HG02973 (cell line): ENCODE measurements at regions not wholly inside any gene's neighbourhood (a gene's known extent, or its start where the extent isn't known, plus 50 kb on each side); places are given as distances from the start of the nearest gene placed in this dataset.
"Not testable (repeated sequence)": the region's sequence is repeated elsewhere in the genome, so short reads cannot be mapped to it uniquely, and the experiment has no call there.

Source experiments
- ATAC-seq: cut with Tn5 transposase; IDR thresholded peaks from one replicate; pipeline ENCODE4 v1.9.1; 2021; ENCODE audit warnings: moderate library complexity; ENCODE audit not compliant: unreplicated experiment

DNA sequence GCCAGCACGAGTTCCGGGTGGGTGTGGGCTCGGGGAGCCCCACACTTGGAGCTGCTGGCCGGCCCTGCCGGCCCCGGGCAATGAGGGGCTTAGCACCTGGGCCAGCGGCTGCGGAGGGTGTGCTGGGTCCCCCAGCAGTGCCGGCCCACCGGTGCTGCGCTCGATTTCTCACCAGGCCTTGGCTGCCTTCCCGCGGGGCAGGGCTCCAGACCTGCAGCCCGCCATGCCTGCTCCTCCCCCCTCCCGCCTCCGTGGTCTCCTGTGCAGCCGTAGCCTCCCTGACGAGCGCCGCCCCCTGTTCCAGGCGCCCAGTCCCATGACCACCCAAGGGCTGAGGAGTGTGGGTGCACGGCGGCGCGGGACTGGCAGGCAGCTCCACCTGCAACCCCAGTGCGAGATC is 1103.1 kb downstream of the OTOL1 start:
- ATAC-seq: not testable (repeated sequence)

DNA sequence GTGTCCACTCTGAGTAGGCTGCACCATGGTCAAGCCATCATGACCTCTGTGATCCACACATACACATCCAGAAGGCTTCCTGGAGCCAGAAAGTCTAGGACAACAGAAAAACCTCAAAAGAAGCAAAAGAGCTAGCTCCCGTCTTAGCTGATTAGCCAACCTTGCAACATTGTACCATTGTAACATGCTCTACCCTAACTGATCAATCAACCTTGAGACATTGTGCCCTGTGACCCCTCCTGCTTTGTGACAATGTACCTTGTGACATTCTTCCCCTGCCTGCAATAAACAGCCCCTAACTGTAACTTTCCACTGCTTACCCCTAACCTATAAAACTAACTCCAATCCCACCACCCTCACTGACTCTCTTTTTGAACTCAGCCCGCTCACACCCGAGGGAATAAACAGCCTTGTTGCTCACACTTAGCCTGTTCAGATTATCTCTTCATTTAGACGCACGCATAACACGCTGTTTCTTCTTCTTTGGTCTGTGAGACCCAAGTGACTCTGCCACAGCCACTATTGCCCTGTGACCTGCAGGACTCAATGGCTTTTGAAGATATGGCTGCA is 1104.6 kb downstream of the OTOL1 start:
- no peak for ATAC-seq

DNA sequence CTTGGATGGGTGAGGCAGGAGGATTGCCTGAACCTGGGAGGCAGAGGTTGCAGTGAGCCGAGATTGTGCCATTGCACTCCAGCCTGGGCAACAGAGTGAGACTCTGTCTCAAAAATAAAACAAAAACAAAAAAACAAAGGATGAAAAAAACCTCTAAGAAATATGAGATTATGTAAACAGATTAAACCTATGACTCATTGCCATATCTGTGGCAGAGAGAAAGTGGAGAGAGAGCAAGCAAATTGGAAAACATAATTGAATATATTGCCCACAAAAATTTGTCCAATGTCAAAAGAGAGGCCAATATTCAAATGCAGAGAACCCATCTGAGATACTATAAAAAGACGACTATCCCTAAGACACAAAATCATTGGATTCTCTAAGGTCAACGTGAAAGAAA is 1106.0 kb downstream of the OTOL1 start:
- ATAC-seq: no peak

DNA sequence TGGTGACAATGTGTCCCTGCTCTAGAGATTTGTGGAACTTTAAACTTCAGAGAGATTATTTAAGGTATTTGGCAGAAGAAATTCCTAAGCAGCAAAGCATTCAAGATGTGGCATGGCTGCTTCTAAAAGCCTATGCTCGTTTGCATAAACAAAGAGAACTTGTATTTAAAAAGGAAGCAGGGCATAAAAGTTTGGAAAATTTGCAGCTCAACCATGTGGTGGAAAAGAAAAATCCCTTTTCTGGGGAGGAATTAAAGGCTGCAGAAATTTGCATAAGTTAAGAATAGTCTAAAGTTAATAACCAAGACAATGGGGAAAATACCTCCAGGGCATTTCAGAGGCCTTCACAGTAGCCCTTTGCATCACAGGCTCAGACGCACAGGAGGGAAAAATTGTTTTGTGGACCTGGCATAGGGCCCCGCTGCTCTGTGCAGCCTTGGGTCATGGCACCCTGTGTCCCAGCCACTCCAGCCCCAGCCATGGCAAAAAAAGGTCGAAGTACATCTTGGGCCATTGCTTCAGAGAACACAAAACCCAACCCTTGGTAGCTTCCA is 1109.1 kb downstream of the OTOL1 start:
- ATAC-seq: no peak

DNA sequence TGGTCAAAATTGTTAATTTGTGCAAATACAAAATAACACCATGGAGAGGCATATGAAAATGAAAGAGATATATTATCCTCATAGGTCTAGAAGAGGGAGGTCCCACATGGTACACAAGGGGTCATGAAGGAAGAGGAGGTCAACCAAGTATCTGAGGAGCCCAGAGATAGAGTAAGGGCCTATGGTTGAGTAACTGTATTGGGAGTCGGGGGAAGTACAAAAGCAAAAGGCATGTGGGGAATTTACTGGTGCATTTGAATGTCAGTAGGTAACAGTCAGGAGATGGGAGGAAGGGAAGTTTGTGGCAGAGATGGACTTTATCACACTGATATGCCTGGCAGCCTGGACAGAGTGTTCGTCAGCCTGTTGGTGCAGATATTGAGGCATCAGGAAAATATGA is 1113.7 kb downstream of the OTOL1 start:
- no peak for ATAC-seq

DNA sequence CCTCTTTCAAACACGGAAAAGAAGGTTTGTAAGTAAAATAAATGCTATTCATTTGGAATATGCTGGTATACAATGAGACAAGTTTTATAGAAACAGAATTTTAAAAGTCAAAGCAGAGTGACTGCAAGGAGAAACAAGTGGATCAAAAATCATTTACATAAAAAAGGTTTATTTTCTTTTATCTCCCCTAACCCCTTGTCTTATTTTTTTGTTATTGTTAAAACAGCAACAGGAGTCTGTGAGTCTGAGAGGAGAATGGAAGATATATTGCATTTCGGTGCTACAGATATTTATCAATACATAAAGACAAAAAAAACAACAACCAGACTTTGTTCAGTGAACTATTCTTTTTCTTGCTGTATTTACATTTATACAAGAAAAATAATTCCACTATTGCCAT is 1116.4 kb downstream of the OTOL1 start:
- no peak for ATAC-seq

DNA sequence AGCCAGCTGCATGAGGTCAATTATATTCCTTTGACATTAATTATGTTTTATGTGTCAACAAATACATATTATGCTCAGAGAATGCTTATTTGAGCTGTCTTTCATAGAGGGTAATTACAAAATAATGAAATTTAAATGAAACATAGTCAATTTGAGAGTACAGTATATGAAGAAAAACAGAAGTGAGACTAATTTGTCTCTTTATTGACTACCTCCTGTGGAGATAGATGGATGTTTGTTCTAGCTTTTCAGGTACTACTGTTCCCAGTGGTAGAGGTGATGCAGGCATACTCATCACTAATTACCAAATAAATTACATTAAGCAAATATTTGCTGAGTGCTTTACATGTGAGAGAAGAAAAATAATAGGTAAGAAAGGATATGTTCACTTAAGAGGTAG is 1129.6 kb downstream of the OTOL1 start:
- no peak for ATAC-seq

DNA sequence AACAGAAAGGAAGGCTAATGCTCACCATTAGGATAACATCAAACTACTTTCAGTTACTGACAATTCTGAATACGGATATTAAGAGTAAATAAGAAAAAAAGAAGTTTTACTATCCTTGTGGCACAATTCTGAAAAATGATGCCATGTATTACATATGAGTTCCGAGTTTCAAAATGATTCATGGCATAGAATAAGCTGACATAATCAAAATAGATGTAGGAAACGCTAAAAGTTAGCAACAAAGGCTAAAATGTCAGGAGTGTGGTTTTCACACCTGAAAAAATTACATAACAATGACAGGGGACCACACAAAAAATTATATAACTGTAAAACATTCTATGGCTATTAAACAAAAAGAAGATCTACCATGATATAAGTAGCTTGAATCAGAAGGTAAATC is 1131.9 kb downstream of the OTOL1 start:
- ATAC-seq: no peak

DNA sequence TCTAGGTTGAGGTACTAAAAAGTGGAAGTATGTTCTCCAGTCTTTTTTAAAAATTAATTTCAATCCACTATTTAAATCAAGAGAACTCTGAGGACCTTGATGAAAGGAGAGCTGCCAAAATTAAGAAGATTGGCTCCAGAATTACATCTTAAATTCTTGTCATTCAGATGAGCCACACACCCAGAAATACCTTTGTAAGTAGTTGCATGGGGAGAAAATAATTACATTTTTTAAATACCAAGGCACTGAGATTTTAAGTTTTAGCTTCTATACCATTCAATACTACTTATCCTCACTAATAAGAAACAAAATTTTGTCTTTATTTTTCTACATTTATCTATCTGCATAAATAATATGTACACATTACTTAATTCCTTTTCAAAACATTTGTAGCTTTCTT is 1132.8 kb downstream of the OTOL1 start:
- no peak for ATAC-seq

DNA sequence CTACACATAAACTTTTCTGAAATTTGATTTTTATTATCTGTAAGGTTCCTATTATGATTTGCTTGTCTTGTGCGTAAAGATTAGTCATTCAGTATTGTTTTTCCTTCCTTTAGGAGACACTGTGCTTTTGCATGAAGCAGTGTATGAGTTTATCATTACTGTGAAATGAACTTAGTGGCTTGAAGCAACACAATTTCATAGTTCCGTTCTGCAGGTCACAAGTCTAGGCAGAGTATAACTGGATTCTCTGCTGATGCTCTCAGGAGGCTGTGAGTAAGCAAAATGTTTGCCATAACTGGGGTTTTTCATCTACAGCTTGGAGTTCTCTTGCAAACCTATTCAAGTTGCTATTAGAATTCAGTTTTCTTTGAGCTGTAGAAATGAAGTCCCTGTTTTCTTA is 1136.1 kb downstream of the OTOL1 start:
- ATAC-seq: no peak

DNA sequence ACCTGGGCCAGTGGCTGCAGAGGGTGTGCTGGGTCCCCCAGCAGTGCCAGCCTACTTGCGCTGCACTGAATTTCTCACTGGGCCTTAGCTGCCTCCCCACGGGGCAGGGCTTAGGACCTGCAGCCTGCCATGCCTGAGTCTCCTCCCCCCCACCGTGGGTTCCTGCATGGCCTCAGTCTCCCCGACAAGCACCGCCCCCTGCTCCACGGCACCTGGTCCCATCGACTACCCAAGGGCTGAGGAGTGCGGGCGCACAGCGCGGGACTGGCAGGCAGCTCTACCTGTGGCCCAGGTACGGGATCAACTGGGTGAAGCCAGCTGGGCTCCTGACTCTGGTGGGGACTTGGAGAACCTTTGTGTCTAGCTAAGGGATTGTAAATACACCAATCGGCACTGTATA is 1143.6 kb downstream of the OTOL1 start:
- ATAC-seq: not testable (repeated sequence)

DNA sequence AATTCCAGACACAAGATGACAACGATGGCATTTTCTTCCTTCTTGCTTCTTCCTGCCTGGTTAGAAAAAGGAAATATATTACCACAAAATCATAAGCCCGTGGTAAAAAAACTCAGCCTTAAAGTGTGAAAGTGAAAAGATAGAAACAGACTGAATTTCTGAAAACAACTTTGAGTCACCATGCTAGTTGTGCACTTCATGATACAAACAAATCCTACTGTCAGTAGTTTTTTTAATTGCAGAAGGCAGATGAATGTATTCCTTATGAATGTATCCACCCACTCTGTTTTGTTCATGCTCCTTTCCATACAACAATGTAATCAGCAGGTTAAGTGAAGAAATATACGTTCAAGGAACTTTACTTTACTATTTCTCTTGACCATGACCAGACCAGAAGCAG is 1144.7 kb downstream of the OTOL1 start:
- ATAC-seq: no peak

DNA sequence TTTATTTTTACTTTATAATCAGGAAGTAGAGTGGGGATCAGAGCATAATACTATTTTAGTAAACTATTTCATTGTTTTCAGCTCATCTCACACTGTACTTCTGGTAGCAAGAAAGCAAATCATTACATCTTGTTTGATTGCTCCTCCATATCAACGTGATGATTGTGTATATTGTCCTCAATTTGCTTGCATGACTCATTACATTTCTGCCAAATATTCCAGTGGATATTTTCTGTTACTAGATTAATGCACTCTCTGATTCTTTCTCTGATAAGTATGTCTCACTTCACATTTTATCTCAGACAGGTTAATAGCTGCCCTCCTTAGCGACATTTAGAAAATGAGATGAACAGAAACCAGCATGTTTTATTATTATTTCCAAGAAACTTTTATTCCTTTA is 1145.3 kb downstream of the OTOL1 start:
- no peak for ATAC-seq

DNA sequence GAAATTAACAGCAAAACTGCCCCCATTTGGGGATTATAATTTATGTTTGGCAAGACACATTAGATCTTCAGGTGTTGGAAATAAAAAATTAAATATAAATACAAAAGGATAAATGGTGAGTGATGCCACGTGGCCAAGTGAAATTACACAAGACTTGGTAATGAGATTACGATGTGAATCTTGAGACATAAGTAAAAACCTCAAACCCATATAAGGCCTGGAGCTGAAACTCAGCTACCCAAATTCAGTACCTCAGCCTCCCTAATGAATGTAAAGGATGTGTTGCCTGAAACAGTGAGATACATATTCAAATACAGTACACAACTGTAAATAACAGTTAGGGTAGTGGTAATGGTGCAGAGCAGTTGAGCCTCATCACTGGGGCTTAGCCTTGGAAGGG is 1146.6 kb downstream of the OTOL1 start:
- ATAC-seq: no peak

DNA sequence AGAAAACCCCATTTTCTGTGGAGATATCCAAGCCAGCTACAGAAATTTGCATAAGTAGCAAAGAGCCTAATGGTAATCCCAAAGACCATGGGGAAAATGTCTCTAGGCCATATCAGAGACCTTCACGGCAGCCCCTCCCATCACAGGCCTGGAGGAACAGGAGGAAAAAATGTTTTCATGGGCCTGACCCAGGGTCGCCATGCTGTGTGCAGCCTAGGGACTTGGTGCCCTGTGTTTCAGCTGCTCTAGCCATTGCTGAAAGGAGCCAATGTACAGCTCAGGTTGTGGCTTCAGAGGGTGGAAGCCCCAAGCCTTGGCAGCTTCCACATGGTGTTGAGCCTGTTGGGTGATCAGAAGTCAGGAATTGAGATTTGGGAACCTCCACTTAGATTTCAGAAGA is 1150.7 kb downstream of the OTOL1 start:
- no peak for ATAC-seq

DNA sequence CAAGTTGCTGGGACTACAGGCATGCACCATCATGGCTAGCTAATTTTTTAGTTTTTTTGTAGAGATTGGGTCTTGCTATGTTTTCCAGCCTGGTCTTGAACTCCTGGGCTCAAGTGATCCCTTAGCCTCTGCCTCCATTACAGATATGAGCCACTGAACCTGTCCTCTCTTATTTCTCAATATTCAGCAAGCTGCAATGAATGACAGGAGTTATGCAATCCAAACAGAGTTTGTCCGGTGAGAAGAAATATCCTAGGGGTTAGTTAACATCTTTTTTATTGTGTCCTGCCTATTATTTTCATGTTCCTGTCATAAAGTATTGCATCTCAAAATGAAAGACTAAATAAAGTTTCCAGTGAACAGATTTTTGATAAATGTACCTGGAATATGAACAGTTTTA is 1161.4 kb downstream of the OTOL1 start:
- no peak for ATAC-seq

DNA sequence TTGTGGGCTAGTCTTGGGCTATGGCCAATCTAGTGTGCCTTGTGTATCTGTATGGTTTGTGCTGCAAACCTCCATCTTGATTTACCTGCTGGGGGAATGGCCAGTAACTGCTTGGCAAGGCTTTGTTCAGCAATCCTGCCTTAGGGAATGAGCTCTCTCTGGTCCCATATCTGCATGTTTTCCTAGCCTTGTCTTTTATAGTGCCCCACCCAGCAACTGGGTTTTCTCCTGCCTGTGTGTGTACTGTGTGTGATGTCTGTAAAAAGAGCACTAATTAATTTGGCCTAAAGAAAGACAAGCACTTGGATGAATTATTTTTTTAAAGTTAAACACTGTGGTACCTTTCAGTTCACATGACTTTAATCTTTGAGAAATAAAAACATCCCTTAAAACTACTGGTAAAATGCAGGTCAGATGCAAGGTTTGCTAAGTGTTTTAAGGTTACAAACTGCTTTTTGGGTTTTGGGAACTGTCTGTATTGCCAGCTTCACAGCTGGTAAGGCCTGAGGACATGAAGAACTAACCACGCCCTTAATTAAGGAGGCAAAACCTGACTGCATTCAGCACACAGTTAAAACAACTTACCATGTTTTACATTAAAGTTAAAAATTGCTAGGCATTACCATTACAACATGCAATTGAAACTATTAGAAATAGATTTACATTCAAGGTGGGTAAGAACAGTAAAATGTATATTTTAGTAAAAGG is 1169.2 kb downstream of the OTOL1 start:
- no peak for ATAC-seq

DNA sequence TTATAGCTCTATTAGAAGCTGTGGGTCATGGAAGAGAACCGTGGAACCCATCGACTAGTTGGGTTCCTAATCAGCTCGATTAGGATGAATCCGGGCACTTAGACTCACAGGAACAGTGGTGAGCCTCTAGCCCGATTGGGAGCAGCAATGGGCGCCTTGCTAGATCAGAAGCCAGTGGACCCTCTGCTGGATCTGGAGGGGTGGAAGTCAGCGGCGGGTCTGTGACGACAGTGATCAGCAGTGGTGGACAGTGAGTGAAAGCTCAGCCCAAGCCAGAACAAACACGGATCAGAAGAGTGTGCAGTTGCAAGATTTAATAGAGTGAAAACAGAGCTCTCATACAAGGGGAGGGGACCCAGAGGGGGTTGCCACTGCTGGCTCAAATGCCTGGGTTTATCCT is 1170.2 kb downstream of the OTOL1 start:
- ATAC-seq: no peak

DNA sequence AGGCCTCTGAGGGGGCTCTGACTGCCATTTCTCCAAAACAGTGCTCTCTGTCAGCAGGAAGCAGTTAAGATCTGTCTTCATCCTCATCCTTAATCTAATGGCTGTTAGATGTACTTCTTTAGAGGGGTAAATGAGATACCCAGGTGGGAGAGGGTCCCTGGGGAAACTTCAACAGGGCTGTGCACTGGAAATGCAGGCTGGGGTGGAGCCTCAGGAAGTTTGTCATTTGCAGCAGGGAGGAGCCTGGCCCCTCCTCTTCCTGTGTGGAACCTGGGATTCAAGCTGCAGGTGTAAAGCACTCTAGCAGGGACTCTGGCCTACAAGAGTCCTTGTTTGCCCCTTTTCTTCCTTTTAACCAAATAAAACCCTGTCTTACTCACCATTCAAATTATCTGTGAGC is 1173.6 kb downstream of the OTOL1 start:
- no peak for ATAC-seq

DNA sequence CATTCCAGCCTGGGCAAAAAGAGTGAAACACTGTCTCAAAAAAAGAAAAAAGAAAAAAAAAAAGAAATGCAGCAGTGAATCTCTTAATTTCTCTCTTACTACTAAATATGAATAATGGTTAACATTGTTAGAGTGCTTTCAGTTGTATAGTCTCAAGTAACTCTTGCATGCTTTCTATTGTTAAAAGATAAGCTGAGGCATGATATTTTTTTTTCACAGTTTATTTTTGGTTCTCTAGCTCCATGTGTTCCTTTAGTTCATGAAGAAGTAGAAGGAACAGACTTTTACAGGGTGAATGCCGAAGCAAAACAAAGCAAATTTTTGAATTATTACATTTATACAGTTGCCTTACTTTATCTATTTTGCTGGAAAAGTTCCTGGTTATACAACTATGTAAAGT is 1180.9 kb downstream of the OTOL1 start:
- ATAC-seq: no peak

DNA sequence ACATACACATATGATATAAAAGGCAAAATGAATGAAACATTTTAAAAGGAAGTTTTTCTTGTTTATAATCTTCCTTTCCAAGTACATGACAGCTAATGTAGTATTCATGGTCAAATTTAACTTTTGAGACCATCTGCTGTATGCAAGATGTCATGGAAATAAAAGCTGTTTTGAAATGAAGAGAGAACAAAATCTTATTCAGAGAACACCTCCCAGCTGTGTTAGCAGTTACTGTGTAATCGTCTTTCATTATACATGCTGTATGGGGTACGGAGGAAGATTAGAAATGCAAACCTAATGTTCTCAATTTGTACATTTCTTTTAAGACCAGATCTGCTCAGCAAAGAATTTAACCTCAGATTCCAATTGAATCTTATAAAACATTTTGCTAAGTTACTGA is 1182.3 kb downstream of the OTOL1 start:
- ATAC-seq: no peak

DNA sequence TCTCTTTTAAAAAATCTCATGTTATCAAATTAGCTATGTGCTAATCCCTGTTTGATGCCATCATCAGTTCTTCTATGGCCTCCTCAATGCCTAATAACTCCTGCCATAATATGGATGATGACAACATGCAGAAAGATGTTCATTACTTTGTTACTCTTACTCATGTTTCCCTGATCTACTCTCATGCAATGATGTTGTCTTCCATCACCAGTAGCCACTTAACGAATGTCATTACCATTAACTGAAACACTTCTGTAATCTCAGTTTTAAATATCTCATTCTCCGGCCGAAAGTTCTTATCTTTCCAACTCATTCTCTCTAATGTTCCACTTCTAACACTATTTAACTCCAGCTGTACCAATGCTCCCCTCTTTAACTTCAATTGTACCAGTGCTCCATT is 1187.7 kb downstream of the OTOL1 start:
- no peak for ATAC-seq

DNA sequence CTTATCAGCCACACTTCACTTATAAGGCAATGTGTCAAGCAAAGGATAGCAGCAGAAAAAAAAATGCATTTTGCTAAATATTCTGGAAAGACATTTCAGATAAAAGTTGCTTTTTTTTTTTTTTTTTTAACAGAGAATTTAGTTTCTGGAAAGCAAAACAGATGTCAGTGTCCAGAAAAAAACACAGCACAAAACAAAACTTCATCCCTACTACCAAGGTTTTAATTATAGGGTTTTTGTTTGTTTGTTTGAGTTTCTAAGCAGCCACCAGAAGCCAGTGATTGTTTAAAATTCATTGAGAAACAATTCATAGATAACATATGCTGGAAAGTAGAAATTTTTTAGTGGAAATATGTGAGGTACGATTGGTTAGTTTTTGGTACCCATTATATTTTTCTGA is 1202.7 kb downstream of the OTOL1 start:
- no peak for ATAC-seq
